ELR (cell line): ENCODE measurements at regions not wholly inside any gene's neighbourhood (a gene's known extent, or its start where the extent isn't known, plus 50 kb on each side); places are given as distances from the start of the nearest gene placed in this dataset.

Experiments used
- DNase-seq: peaks from one replicate; pipeline ENCODE4 v3.0.0-alpha.2; 2015; ENCODE audit warnings: low read depth

- no peak for DNase-seq
These were observed 108.1 kb upstream of the DIO3 start for GRCh38 chr14:101453225-101453624.

- DNase-seq, result no peak
These were observed 107.1 kb upstream of the DIO3 start for GRCh38 chr14:101454229-101454628.

- no peak for DNase-seq
These were observed 104.8 kb upstream of the DIO3 start for GRCh38 chr14:101456246-101457175.

- DNase-seq, result no peak
These were observed 103.9 kb upstream of the DIO3 start for GRCh38 chr14:101457301-101457935.

GRCh38 chr14:101457936-101458740 is 103.2 kb upstream of the DIO3 start:
- DNase-seq, result no peak

GRCh38 chr14:101458741-101459550 is 102.3 kb upstream of the DIO3 start:
- no peak for DNase-seq

- DNase-seq, result no peak
These were observed 101.8 kb upstream of the DIO3 start for GRCh38 chr14:101459551-101459900.

GRCh38 chr14:101460521-101460920 is 100.8 kb upstream of the DIO3 start:
- DNase-seq, result no peak

- DNase-seq, result no peak
These were observed 100.1 kb upstream of the DIO3 start for GRCh38 chr14:101460986-101461750.

- DNase-seq, result no peak
These were observed 99.4 kb upstream of the DIO3 start for GRCh38 chr14:101461891-101462290.

- DNase-seq, result no peak
These were observed 98.3 kb upstream of the DIO3 start for GRCh38 chr14:101462726-101463565.

- DNase-seq, result no peak
These were observed 97.6 kb upstream of the DIO3 start for GRCh38 chr14:101463566-101464171.

GRCh38 chr14:101464310-101464983 is 96.8 kb upstream of the DIO3 start:
- no peak for DNase-seq

- no peak for DNase-seq
These were observed 96.1 kb upstream of the DIO3 start for GRCh38 chr14:101464984-101465794.

GRCh38 chr14:101465795-101466448 is 95.4 kb upstream of the DIO3 start:
- DNase-seq, result no peak

GRCh38 chr14:101466456-101467180 is 94.7 kb upstream of the DIO3 start:
- no peak for DNase-seq
